GM06990 (cell line): ENCODE measurements at regions not wholly inside any gene's neighbourhood (a gene's known extent, or its start where the extent isn't known, plus 50 kb on each side); places are given as distances from the start of the nearest gene placed in this dataset.

Experiments used
- DNase-seq: peaks from one replicate; pipeline ENCODE4 v3.0.0-alpha.2; 2011; ENCODE audit not compliant: insufficient read length; ENCODE audit errors: extremely low read depth
- H3K27me3 ChIP-seq: replicated peaks from 2 replicates; pipeline ENCODE4 v1.6.0; 2011; ENCODE audit warnings: low read length; ENCODE audit not compliant: control insufficient read depth, insufficient read depth
- H3K36me3 ChIP-seq: 2 replicates; pipeline ENCODE4 v1.5.1; 2011; ENCODE audit warnings: low read length; ENCODE audit not compliant: control insufficient read depth, insufficient read depth
- H3K4me3 ChIP-seq: replicated peaks from 2 replicates; pipeline ENCODE4 v1.5.1; 2011; ENCODE audit warnings: low read depth, mild to moderate bottlenecking, control low read depth, low read length
- CTCF ChIP-seq: IDR thresholded peaks from 2 replicates; pipeline ENCODE4 v1.5.1; 2011; ENCODE audit warnings: low read length, control low read depth, mild to moderate bottlenecking, inconsistent platforms; ENCODE audit not compliant: insufficient read depth, poor library complexity, severe bottlenecking

- Histone ChIP-seq H3K4me3 (no peak overlapping the region), H3K36me3 (no peaks in the 10 kb centered on the region), H3K27me3 (no peaks in the 10 kb centered on the region)
- TF ChIP-seq CTCF, result no peak
- DNase-seq, result no peak
These were observed 91.6 kb upstream of the ZNF469 start for GRCh38 chr16:88290850-88291830.

- no peaks in the 10 kb centered on the region for H3K27me3 ChIP-seq
- TF ChIP-seq CTCF, result no peak
- no peaks in the 10 kb centered on the region for H3K36me3 ChIP-seq
- H3K4me3 ChIP-seq, result no peak overlapping the region
- DNase-seq, result no peak
These were observed 90.5 kb upstream of the ZNF469 start for GRCh38 chr16:88292007-88292970.

DNA sequence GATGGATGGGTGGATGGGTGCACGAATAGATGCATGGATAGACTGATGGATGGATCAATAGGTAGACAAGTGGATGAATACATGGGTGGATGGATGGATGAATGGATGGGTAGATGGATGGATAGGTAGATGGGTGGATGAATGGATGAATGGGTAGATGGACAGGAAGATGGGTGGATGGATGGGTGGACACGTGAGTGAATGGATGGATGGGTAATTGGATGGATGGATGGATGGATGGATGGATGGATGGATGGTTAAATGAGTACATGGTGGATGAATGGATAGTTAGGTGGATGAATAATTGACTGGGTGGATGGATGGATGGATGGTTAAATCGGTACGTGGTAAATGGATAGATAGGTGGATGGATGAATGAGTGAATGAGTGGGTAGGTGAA is 89.7 kb upstream of the ZNF469 start:
- no peak for TF ChIP-seq CTCF
- Histone ChIP-seq H3K27me3 (no peaks in the 10 kb centered on the region; the same call in 1 of the 2 replicates), H3K36me3 (no peaks in the 10 kb centered on the region), H3K4me3 (no peak overlapping the region)
- DNase-seq, result no peak

GRCh38 chr16:88295671-88296436 is 86.9 kb upstream of the ZNF469 start:
- no peak overlapping the region for H3K4me3 ChIP-seq
- H3K36me3 ChIP-seq, result no peaks in the 10 kb centered on the region
- no peak for TF ChIP-seq CTCF
- no peaks in the 10 kb centered on the region; the same call in 1 of the 2 replicates for H3K27me3 ChIP-seq
- no peak for DNase-seq
